ENCODE measurements at regions not wholly inside any gene's neighbourhood (a gene's known extent, or its start where the extent isn't known, plus 50 kb on each side); places are given as distances from the start of the nearest gene placed in this dataset.

GRCh38 chr2:195367809-195368208 lies 289.2 kb upstream of the SLC39A10 start:
- DNase-seq (ENCODE audit: low read depth, low spot score) (no peak), FAIRE-seq (no peak), ATAC-seq (no peak)
- Histone ChIP-seq H3K27ac (ENCODE audit: control insufficient read depth, insufficient read depth) (no peak overlapping the region), H2AFZ (ENCODE audit: control insufficient read depth, low read depth, low read length) (no peak overlapping the region), H3K4me2 (ENCODE audit: control insufficient read depth, insufficient read depth) (no peak overlapping the region), H3K9ac (ENCODE audit: control insufficient read depth, insufficient read depth, low read length) (no peak overlapping the region), H3K4me1 (ENCODE audit: control insufficient read depth, insufficient read depth, low read length) (no peaks in the 10 kb centered on the region), H3K4me3 (no peak overlapping the region), H4K20me1 (ENCODE audit: control insufficient read depth, insufficient read depth) (no peaks in the 10 kb centered on the region), H3K27me3 (replicated peaks in 1 of 2; ENCODE audit: control insufficient read depth in 2 of 2, insufficient read depth in 2 of 2, low read length in 1 of 2) (no peaks in the 10 kb centered on the region), H3K36me3 (ENCODE audit: control insufficient read depth in 2 of 2, insufficient read depth in 2 of 2, low read length in 1 of 2) (no peaks in the 10 kb centered on the region), H3K79me2 (ENCODE audit: control insufficient read depth, insufficient read depth, low read length) (no peaks in the 10 kb centered on the region), H3K9me3 (replicated peaks; ENCODE audit: control insufficient read depth, insufficient read depth, low read length) (no peaks in the 10 kb centered on the region; the same call in 2 of the 3 replicates)
- ChIA-PET RAD21 (ENCODE audit: unreplicated experiment) (interaction anchor here (0.7 kb wide), 1 partner anchor 292 kb away, joined by 3 read pairs; no protein-coding TSS in a partner anchor), CTCF (no interaction called here), SMC1A (ENCODE audit: uncharacterized antibody, unreplicated experiment) (interaction anchor here (1.0 to 1.5 kb wide), 3 partner anchors 8 to 34 kb away, joined by 3 to 4 read pairs (median 3); no protein-coding TSS in a partner anchor), POLR2A (no interaction called here)
- BruUV-seq (replicated peaks) = no TSS peak
- TF ChIP-seq YBX1 (IDR thresholded peaks at IDR 0.05) = no peak
- no peak for TF ChIP-seq SUPT20H (IDR thresholded peaks at IDR 0.05; ENCODE audit: borderline replicate concordance, control insufficient read depth, low read depth, low read length)
- TF ChIP-seq SUZ12 (IDR thresholded peaks at IDR 0.05; ENCODE audit: unreplicated experiment) = no peak
- TF ChIP-seq POLR2A (IDR thresholded peaks at IDR 0.05; ENCODE audit: low read depth, low read length) = no peak
- no peak for TF ChIP-seq ATF7 (IDR thresholded peaks at IDR 0.05; ENCODE audit: low read depth)
- TF ChIP-seq LARP7 (IDR thresholded peaks at IDR 0.05) = no peak
- TF ChIP-seq NFIC (IDR thresholded peaks at IDR 0.05; ENCODE audit: low read depth, low read length) = no peak
- no peak for TF ChIP-seq ESRRA (IDR thresholded peaks at IDR 0.05; ENCODE audit: low read length)
- TF ChIP-seq MTA3 (IDR thresholded peaks at IDR 0.05; ENCODE audit: borderline replicate concordance, low read length) = no peak
- no peak for TF ChIP-seq CUX1 (IDR thresholded peaks at IDR 0.05; ENCODE audit: insufficient replicate concordance, low read depth, low read length)
- no peak for TF ChIP-seq NKRF (conservative IDR thresholded peaks at IDR 0.05)
- intact Hi-C loops (cut with micrococcal nuclease; ENCODE audit: unreplicated experiment) (no loop called here), in situ Hi-C loops (cut with MboI) (no loop called here)
- 0% methylated on average over 2 of the region's 2 CpGs for WGBS (ENCODE audit: insufficient coverage, insufficient replicate concordance, low lambda C conversion rate, missing lambda C conversion rate)

Data from GM12878 (cell line).